Activated T-cell treated with anti-CD3 and anti-CD28 coated beads, Interleukin-2, amount 50 U/mL, for 72 hours (primary cell): ENCODE measurements at regions not wholly inside any gene's neighbourhood (a gene's known extent, or its start where the extent isn't known, plus 50 kb on each side); places are given as distances from the start of the nearest gene placed in this dataset.
"Not testable (repeated sequence)": the region's sequence is repeated elsewhere in the genome, so short reads cannot be mapped to it uniquely, and the experiment has no call there.

Experiments used
- ATAC-seq, 2 donors: fragments of 150-1000 bp; cut with Tn5 transposase; replicated peaks in 1 of 2; 2 replicates each; pipeline ENCODE4 v1.10.0; 2021; ENCODE audit warnings: moderate library complexity in 2 of 2, mild to moderate bottlenecking in 1 of 2
- DNase-seq, 2 donors: peaks; one replicate each; pipeline ENCODE4 v3.0.0; 2021 to 2022; ENCODE audit warnings: mixed read lengths in 1 of 2
- H3K27ac Mint-ChIP-seq: one replicate; pipeline ENCODE4 v1.8.0; 2022; ENCODE audit warnings: mild to moderate bottlenecking, moderate library complexity, mixed read lengths
- H3K27me3 Mint-ChIP-seq: one replicate; pipeline ENCODE4 v1.8.0; 2022; ENCODE audit warnings: low read depth, mixed read lengths
- H3K36me3 Mint-ChIP-seq, 2 donors: one replicate each; pipeline ENCODE4 v1.8.0; 2022; ENCODE audit warnings: mixed read lengths in 2 of 2, mild to moderate bottlenecking in 1 of 2; ENCODE audit not compliant: insufficient read depth in 2 of 2
- H3K4me1 Mint-ChIP-seq: one replicate; pipeline ENCODE4 v1.8.0; 2022; ENCODE audit warnings: low read depth, mixed read lengths
- H3K4me3 Mint-ChIP-seq, 2 donors: one replicate each; pipeline ENCODE4 v1.8.0; 2022; ENCODE audit warnings: mild to moderate bottlenecking in 2 of 2, mixed read lengths in 2 of 2, moderate library complexity in 2 of 2
- H3K9me3 Mint-ChIP-seq, 2 donors: one replicate each; pipeline ENCODE4 v1.8.0; 2022; ENCODE audit warnings: mixed read lengths in 2 of 2

DNA sequence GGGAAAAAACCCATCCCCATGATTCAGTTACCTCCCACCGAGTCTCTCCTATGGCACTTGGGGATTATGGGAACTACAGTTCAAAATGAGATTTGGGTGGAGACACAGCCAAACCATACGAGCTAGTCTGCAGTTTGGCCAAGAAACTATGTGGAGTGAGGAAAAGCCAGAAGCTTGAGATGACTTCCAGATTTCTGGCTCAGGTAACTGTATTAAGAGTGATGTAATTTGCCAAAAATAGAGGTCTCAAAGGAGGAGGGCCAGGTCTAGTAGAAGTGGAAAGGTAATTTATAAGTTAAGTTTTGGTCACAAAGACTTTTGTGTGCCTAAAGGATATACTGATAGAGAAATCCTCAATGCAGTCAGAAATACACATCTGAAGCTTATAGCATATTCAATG lies 279.7 kb upstream of the MGMT start:
- H3K4me3 Mint-ChIP-seq = no peak overlapping the region
- H3K36me3 Mint-ChIP-seq = peaks cover 3 to 6% of the 10 kb centered on the region in 2 donors
- no peak for ATAC-seq
- H3K27me3 Mint-ChIP-seq = peaks cover 7% of the 10 kb centered on the region
- no peaks in the 10 kb centered on the region for H3K4me1 Mint-ChIP-seq
- H3K27ac Mint-ChIP-seq = no peak overlapping the region
- no peak for DNase-seq
- peaks cover 6 to 10% of the 10 kb centered on the region in 2 donors for H3K9me3 Mint-ChIP-seq

DNA sequence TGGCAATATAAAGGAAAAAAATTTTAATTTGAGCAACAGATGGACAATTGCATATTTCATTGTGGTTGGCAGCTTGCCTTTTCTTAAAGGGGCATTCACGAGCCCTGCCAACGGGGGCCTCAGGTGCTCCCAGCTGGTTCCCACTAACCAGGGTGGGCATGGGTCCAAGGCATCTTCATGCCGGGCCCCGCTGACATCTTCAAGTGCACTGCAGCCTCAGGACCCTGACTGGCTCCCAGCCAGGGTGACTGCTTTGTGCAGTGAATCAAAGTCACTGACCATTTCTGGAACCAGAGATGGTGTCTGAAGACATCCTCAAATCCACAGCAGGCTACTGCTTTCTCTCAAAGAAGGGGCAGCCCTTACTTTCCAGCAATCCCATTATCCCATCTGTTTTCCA lies 275.2 kb upstream of the MGMT start:
- no peak for ATAC-seq

DNA sequence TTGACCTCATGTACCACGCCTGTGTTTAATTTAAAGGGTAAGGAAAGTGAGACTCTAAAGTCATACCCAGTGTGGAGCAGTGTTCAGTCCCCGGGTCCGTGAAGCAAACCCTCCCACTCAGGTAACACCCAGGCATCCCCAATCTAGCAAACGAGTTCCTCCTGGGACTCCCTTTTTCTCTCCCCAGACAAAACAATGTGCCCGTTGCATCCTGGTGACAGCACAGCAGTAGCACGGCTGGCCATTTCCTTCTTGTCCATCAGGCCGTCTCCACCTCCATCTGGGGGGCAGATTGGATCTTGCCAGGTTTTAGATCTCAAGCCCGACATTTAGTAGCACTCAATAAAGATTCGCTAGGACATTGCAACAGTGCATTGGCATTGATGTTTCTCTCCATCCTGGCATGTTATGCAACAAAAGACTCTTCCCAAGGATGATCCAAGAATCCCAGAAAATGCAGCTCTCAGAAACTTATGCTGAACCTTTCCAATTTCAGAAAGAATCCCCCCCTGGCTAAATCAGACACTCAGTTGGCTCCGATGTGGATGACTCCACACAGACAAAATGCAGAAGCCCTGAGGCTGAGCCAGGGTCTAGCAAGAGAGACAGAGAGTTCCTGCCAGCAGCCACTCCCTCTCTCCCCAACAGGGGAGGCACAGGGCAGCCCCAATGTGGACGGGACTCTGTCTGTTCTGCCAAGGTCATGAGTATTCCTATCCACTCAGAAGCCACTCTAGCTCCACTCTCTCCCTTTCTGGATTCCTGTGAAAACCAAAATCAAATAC lies 274.5 kb upstream of the MGMT start:
- H3K27me3 Mint-ChIP-seq = peaks cover 19% of the 10 kb centered on the region
- peaks cover 2 to 7% of the 10 kb centered on the region in 2 donors for H3K9me3 Mint-ChIP-seq
- ATAC-seq (no peak), DNase-seq (no peak)
- H3K27ac Mint-ChIP-seq = no peak overlapping the region
- no peaks in the 10 kb centered on the region for H3K36me3 Mint-ChIP-seq
- peaks cover 8% of the 10 kb centered on the region for H3K4me1 Mint-ChIP-seq
- peak overlapping the region in 1 of 2 donors; percentile 1 for H3K4me3 Mint-ChIP-seq

More for the DNA sequence above, 275.2 kb upstream of the MGMT start:
- Mint-ChIP-seq H3K4me1 (peaks cover 8% of the 10 kb centered on the region), H3K36me3 (peaks cover 0 to 3% of the 10 kb centered on the region in 2 donors), H3K27ac (no peak overlapping the region), H3K4me3 (no peak overlapping the region), H3K27me3 (peaks cover 19% of the 10 kb centered on the region), H3K9me3 (peaks cover 6 to 11% of the 10 kb centered on the region in 2 donors)
- no peak for DNase-seq

DNA sequence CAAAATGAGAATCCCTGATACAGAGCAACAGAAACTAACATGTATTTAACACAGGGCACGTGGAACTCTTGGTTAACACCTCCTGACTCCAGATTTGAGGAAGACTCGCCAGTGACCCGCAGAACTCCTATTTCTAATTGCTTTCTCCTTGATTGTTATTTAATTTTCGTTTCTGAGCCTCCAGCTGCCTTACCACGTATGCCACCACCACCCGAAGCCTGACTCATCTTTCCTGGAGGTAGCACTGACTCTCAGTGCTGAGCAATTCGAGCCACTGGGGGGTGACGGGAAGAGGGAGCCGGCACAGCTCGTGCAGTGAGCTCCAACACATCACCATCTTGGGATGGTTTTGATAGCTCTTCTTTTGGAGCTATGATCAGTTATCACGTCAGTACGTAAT lies 273.9 kb upstream of the MGMT start:
- Mint-ChIP-seq H3K27ac (no peak overlapping the region), H3K27me3 (peaks cover 19% of the 10 kb centered on the region), H3K36me3 (no peaks in the 10 kb centered on the region), H3K9me3 (peaks cover 0 to 4% of the 10 kb centered on the region in 2 donors), H3K4me1 (peaks cover 8% of the 10 kb centered on the region), H3K4me3 (peak overlapping the region in 1 of 2 donors; percentile 1)
- ATAC-seq (peak; percentile 74 to 89), DNase-seq (peak; percentile 16 to 29)

DNA sequence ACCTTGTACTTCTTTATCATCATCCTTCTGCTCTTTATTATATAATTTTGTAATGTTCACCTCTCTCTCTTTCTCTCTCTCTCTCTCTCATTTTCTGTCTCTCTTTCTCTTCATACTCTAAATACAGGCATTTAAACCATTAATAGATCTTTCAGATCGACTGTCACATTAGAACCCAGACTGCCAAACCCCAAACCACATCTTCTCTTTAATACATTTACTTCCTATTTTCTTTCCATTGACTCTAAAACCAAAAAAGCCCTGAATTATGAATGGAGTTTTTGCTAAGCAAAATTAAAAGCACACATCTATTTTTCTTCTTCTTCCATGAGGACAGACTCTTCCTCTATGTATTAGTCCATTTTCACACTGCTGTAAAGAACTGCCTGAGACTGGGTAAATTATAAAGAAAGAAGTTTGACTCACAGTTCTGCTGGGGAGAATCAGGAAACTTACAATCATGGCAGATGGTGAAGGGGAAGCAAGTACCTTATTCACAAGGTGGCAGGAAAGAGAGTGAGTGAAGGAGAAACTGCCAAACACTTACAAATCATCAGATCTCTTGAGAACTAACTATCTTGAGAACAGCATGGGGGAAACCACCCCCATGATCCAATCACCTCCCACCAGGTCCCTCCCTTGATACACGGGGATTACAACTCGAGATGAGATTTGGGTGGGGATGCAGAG lies 272.7 kb upstream of the MGMT start:
- peaks cover 19% of the 10 kb centered on the region for H3K27me3 Mint-ChIP-seq
- H3K9me3 Mint-ChIP-seq = peaks cover 0 to 4% of the 10 kb centered on the region in 2 donors
- DNase-seq (no peak), ATAC-seq (peak in 1 of 2 donors; percentile 40)
- H3K27ac Mint-ChIP-seq = peak overlapping the region; percentile 47
- no peaks in the 10 kb centered on the region for H3K36me3 Mint-ChIP-seq
- peaks cover 8% of the 10 kb centered on the region for H3K4me1 Mint-ChIP-seq
- H3K4me3 Mint-ChIP-seq = peak overlapping the region in 1 of 2 donors; percentile 57

DNA sequence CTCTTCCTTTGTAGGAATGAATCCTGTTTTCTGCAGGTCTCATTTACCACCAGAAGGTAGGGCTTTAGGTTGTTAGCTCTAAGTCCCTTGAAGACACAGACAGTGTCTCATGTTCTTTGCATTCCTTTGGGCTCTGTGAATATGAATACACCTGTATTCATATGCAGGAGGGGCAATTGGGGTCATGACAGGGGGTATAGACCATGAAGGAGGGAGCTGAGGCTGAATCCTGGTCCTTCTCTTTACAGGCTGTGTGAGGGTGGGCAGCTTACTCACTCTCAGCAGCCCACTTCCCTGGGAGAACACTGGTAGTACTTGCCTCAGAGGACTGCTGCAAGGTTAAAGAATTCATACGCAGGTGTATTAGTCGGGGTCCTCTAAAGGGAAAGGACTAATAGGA lies 267.2 kb upstream of the MGMT start:
- no peak for ATAC-seq
- DNase-seq = no peak
- H3K4me1 Mint-ChIP-seq = no peaks in the 10 kb centered on the region
- H3K27me3 Mint-ChIP-seq = no peaks in the 10 kb centered on the region
- H3K27ac Mint-ChIP-seq = no peak overlapping the region
- H3K9me3 Mint-ChIP-seq = peaks cover 0 to 7% of the 10 kb centered on the region in 2 donors
- H3K4me3 Mint-ChIP-seq = no peak overlapping the region
- no peaks in the 10 kb centered on the region for H3K36me3 Mint-ChIP-seq

DNA sequence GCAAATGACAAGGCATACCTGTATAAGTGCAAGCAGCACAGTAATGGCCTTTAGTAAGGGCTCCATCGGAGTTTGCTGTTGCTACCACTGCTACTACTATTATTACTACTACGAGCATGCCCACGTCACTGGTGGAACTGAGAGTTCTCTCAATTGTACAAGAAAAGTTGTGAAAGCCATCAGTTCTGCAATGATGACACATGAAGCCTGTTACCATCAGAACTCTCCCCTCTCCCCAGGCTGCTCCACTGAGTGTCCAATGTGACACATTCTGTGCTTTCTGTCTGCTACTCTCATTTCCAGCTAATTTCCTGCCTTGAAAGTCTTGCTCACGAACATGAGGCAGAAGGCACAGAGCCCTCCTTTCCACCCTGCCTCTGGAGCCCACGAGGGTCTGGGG lies 263.2 kb upstream of the MGMT start:
- Mint-ChIP-seq H3K27me3 (no peaks in the 10 kb centered on the region), H3K4me3 (no peak overlapping the region), H3K27ac (no peak overlapping the region), H3K36me3 (no peaks in the 10 kb centered on the region), H3K4me1 (no peaks in the 10 kb centered on the region), H3K9me3 (peaks cover 0 to 4% of the 10 kb centered on the region in 2 donors)
- DNase-seq (peak in 1 of 2 donors; percentile 4), ATAC-seq (peak; percentile 27 to 84)

DNA sequence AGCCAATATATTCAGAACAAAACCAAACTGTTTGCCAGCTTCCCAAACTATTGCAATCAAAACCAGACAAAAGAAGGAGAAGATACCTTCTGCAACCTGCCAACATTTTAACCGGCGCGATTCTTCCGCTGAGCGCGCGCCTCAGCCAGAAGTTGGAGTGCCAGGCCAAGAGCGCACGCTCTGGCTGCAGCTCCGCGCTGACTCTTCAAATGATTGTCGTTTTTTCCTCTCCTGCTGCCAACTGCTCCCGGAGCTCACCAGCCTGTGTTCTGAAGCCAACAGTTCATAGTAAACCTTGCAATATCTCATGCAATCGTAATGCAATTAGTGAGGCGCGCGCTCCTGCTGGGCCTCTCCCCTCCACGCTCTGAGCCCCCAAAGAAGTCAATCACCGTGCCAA lies 259.7 kb upstream of the MGMT start:
- Mint-ChIP-seq H3K27me3 (peaks cover 7% of the 10 kb centered on the region), H3K27ac (no peak overlapping the region), H3K4me1 (no peaks in the 10 kb centered on the region), H3K36me3 (no peaks in the 10 kb centered on the region), H3K4me3 (no peak overlapping the region), H3K9me3 (peaks cover 0 to 4% of the 10 kb centered on the region in 2 donors)
- ATAC-seq (no peak), DNase-seq (no peak)

DNA sequence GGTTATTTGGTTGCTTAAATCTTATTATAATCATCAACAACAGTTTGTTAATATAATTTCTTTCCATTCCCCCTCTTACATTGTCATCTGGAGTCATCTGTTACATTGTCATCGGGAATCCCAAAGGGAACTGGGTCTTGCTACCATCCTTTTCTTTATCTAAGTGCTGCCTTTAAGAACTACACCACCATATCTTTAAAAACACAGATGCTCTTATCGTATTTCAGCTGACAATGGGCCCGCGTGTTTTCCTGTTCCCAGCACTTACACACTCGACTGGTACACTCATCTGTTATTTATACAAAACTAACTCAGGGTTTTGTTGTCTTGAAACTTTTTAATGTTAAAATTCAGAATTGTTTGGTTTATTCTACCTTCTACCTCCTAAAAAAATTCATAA lies 256.2 kb upstream of the MGMT start:
- ATAC-seq = no peak
- Mint-ChIP-seq H3K27me3 (peaks cover 16% of the 10 kb centered on the region), H3K4me3 (no peak overlapping the region), H3K4me1 (no peaks in the 10 kb centered on the region), H3K9me3 (peaks cover 0 to 3% of the 10 kb centered on the region in 2 donors), H3K27ac (no peak overlapping the region), H3K36me3 (no peaks in the 10 kb centered on the region)
- DNase-seq = no peak

DNA sequence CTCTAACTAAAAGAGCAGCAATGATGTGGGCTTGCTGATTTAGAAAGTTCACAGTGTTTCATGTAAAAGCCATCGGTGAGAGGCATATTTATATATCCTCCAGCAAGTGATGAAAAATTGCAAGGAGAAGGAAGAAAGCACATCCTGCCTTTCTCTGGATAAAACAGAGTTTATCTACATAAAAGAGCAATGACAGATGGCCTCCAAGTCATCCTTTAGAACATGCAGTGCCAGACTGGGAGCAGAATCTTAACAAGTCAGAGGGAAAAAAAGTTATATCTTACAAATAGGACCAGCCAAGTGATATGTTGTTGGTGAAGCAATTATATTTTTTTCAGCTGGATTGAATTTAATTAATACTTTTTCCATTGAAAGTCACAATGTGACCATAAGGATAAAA lies 253.8 kb upstream of the MGMT start:
- DNase-seq (no peak), ATAC-seq (no peak)
- Mint-ChIP-seq H3K9me3 (peaks cover 0 to 7% of the 10 kb centered on the region in 2 donors), H3K36me3 (no peaks in the 10 kb centered on the region), H3K4me1 (no peaks in the 10 kb centered on the region), H3K4me3 (no peak overlapping the region), H3K27ac (no peak overlapping the region), H3K27me3 (peaks cover 16% of the 10 kb centered on the region)

DNA sequence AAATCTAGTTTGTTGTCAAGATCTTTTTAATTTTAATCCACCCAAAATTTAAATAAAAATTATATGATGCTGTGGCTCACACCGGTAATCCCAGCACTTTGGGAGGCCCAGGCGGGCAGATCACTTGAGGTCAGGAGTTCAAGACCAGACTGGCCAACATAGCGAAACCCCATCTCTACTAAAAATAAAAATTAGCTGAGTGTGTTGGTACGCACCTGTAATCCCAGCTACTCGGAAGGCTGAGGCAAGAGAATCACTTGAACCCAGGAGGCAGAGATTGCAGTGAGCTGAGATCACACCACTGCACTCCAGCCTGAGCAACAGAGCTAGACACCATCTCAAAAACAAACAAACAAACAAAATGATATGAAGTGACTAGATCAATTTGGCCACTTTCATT lies 253.0 kb upstream of the MGMT start:
- not testable (repeated sequence) for H3K27ac Mint-ChIP-seq, H3K36me3 Mint-ChIP-seq, H3K4me1 Mint-ChIP-seq, H3K4me3 Mint-ChIP-seq, H3K9me3 Mint-ChIP-seq, DNase-seq, ATAC-seq
- H3K27me3 Mint-ChIP-seq = peaks cover 16% of the 10 kb centered on the region

DNA sequence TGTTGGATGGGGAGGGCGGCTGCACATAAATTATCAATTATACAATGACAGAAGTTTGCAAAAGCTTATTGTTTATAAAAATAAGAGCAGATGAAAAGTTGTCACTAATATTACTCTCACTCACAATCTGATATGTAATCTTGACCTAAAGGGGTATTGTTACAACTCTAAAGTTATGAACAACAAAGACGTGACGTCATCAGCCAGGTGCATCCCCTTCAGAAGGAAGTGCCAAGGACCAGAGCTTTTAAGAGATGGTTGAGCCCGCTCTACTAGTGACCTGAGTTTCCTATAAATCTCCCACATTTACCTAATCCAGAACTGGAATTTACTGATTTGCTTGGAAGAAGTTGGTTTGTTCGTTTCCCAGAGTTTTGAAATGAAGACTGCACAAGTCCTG lies 247.7 kb upstream of the MGMT start:
- ATAC-seq = no peak
- Mint-ChIP-seq H3K4me3 (no peak overlapping the region), H3K4me1 (no peaks in the 10 kb centered on the region), H3K9me3 (peaks cover 4 to 12% of the 10 kb centered on the region in 2 donors), H3K27me3 (no peaks in the 10 kb centered on the region), H3K27ac (no peak overlapping the region), H3K36me3 (peaks cover 0 to 2% of the 10 kb centered on the region in 2 donors)
- no peak for DNase-seq

DNA sequence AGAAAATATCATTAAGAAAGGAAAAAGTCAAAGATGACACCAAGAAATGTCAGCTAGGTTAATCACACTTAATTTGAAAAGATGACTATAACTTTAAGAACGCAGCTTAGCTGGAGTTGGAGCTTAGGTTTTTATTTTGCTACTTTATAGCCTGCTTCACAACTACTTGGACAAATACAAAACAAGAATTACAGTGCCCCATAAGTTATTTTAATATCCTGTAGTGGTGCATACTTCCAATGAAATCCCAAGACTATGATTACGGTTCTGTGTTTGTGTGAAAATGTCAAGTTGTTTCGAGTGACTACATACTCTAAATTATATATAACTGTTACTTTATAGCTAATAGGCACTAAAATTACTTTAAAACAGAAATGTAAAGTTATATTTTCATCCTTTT lies 244.6 kb upstream of the MGMT start:
- Mint-ChIP-seq H3K9me3 (peaks cover 4 to 5% of the 10 kb centered on the region in 2 donors), H3K36me3 (peaks cover 0 to 2% of the 10 kb centered on the region in 2 donors), H3K27me3 (no peaks in the 10 kb centered on the region), H3K27ac (no peak overlapping the region), H3K4me3 (no peak overlapping the region), H3K4me1 (no peaks in the 10 kb centered on the region)
- ATAC-seq = no peak
- DNase-seq = no peak
